Small intestine (tissue), 7 donors: ENCODE measurements at regions not wholly inside any gene's neighbourhood (a gene's known extent, or its start where the extent isn't known, plus 50 kb on each side); places are given as distances from the start of the nearest gene placed in this dataset.

Experiments
- DNase-seq, 2 donors: peaks; one replicate each; pipeline versions ENCODE4 v3.0.0 to v3.0.0-alpha.2; 2013
- FAIRE-seq: peaks from 2 replicates; lab custom pipeline; 2012; peaks lifted over from hg19 to GRCh38; lab: Jason Lieb, UNC
- H3K27ac ChIP-seq, 3 donors: one replicate each; pipeline ENCODE4 v1.5.1; 2013; ENCODE audit warnings: low read length in 2 of 3, mild to moderate bottlenecking in 2 of 3, control low read depth in 1 of 3, inconsistent platforms in 1 of 3, low read depth in 1 of 3, moderate library complexity in 1 of 3
- H3K27me3 ChIP-seq, 3 donors: one replicate each; pipeline ENCODE4 v1.6.1; 2013; ENCODE audit warnings: low read length in 3 of 3, inconsistent platforms in 1 of 3; ENCODE audit not compliant: control insufficient read depth in 3 of 3, insufficient read depth in 3 of 3
- H3K36me3 ChIP-seq, 3 donors: one replicate each; pipeline ENCODE4 v1.6.1; 2013; ENCODE audit warnings: low read length in 3 of 3, inconsistent platforms in 1 of 3, low read depth in 1 of 3, mild to moderate bottlenecking in 1 of 3, moderate library complexity in 1 of 3; ENCODE audit not compliant: control insufficient read depth in 3 of 3, insufficient read depth in 2 of 3
- H3K4me1 ChIP-seq, 3 donors: one replicate each; pipeline ENCODE4 v1.6.1; 2013; ENCODE audit warnings: low read length in 2 of 3, inconsistent platforms in 1 of 3, low read depth in 1 of 3, mild to moderate bottlenecking in 1 of 3, moderate library complexity in 1 of 3; ENCODE audit not compliant: control insufficient read depth in 3 of 3, insufficient read depth in 2 of 3
- H3K4me3 ChIP-seq, 3 donors: one replicate each; pipeline ENCODE4 v1.5.1; 2013; ENCODE audit warnings: low read length in 3 of 3, control low read depth in 1 of 3, inconsistent platforms in 1 of 3, low read depth in 1 of 3, mild to moderate bottlenecking in 1 of 3, moderate library complexity in 1 of 3
- H3K9me3 ChIP-seq, 2 donors: one replicate each; pipeline ENCODE4 v1.6.1; 2013; ENCODE audit warnings: low read depth in 1 of 2, low read length in 1 of 2; ENCODE audit not compliant: control insufficient read depth in 2 of 2, insufficient read depth in 1 of 2
- WGBS, 3 donors: extraction: QIAGEN DNeasy Blood & Tissue Kit; methylation state at CpG; one replicate each; pipeline ENCODE4 v1.1.7; 2013; 5-methylcytosine and 5-hydroxymethylcytosine counted together
- donor health status: healthy with polysubstance abuse.
- donor health status: control.
- donor health status: control.
- donor health status: Bipolar disorder and iron deficiency.
- donor health status: healthy.

DNA sequence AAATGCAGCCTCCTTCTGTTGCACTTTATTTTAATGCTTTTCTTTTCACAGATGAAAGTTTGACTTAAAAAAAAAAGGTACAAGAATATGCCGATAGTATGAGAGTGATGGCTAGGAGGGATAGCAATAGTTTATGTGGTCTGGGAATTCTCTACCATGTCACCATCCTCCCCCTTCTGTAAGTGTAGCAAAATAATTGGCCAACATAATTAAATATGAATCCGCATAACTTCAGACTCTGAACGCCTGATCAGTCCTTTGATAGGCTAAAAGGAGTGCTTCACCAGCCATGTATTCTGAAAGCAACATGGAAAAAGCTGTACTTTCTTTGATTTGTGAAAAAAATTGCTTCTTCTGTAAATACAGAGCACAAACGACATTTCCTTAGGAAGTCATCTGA lies 95.7 kb upstream of the TTC29 start:
- H3K4me3 ChIP-seq, result no peak overlapping the region
- 56 to 72% (median 56%) methylated on average over 4 of the region's 4 CpGs for WGBS, 3 donors
- no peak overlapping the region for H3K27ac ChIP-seq
- no peak for FAIRE-seq
- no peaks in the 10 kb centered on the region for H3K36me3 ChIP-seq
- DNase-seq, result no peak
- H3K9me3 ChIP-seq, result no peaks in the 10 kb centered on the region
- peaks cover 0 to 2% (median 0%) of the 10 kb centered on the region in 3 donors for H3K27me3 ChIP-seq
- H3K4me1 ChIP-seq, result peaks cover 0 to 1% (median 0%) of the 10 kb centered on the region in 3 donors

DNA sequence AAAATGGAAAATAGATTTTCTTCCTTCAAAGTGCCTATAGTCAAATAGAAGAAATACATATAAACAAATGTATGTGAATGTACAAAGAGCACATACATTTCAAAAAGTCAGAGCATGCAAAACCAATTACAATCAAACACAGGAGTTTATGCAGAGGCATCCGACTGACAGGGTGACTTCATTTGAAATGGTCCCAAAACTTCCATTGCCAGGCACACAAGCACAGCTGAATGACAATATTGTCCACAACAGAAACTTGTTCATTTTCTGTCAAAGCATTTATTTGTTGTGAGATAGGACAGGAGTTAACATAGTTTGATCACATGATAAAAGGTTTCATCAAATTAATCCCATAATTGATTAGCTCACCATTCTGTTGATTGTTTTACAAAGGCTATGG lies 96.4 kb upstream of the TTC29 start:
- Histone ChIP-seq H3K27me3 (peaks cover 0 to 2% (median 0%) of the 10 kb centered on the region in 3 donors), H3K4me1 (peaks cover 0 to 2% (median 0%) of the 10 kb centered on the region in 3 donors), H3K36me3 (no peaks in the 10 kb centered on the region), H3K4me3 (no peak overlapping the region), H3K9me3 (no peaks in the 10 kb centered on the region), H3K27ac (no peak overlapping the region)
- FAIRE-seq (no peak), DNase-seq (no peak)
- 62 to 74% (median 74%) methylated on average over 1 of the region's 1 CpG for WGBS, 3 donors

DNA sequence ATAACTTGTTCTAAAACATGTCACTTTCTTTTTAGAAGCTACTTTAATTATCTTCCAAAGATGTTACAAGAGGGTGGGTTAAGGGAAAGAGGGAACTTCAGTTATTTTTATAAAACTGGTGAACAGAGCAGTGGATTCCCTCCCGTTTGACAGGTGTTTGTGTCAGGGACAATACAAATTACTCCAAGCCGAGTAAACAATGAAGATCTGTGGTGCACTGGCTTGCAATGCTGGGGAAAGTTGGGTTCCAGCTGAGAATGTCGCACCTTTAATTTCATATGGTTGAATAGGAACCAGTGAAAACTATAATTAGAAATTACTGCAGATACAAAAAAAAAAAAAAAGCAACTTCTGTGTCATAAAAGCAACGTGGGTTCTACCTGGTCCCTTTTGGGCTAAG lies 98.6 kb upstream of the TTC29 start:
- peaks cover 0 to 3% of the 10 kb centered on the region in 2 donors for H3K9me3 ChIP-seq
- H3K4me1 ChIP-seq, result peaks cover 0 to 2% (median 0%) of the 10 kb centered on the region in 3 donors
- no peaks in the 10 kb centered on the region for H3K36me3 ChIP-seq
- DNase-seq (no peak), FAIRE-seq (no peak)
- 36 to 46% (median 37%) methylated on average over 4 of the region's 4 CpGs for WGBS, 3 donors
- peaks cover 0 to 2% (median 0%) of the 10 kb centered on the region in 3 donors for H3K27me3 ChIP-seq
- no peak overlapping the region for H3K27ac ChIP-seq
- H3K4me3 ChIP-seq, result no peak overlapping the region

DNA sequence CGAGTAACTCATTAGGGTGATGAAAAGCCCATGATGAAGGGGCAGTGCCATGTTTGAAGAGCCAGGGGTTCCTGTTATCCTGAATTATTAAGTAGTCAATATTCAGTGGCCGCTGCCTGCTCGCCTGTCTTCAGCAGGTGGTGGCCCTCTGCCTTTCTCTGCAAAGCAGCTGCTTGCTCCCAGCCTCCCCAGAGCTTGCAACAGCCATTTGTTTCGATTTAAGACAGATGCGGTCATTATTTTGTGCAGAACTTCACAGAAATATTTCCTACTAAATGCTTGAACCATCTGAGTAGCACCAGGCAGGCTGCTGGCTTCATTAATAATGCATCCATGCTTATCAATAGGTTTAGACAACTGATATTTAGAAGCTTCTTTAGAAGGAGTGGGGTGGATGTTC lies 104.3 kb upstream of the TTC29 start:
- Histone ChIP-seq H3K9me3 (peaks cover 0 to 3% of the 10 kb centered on the region in 2 donors), H3K4me3 (no peak overlapping the region), H3K4me1 (peaks cover 0 to 2% (median 0%) of the 10 kb centered on the region in 3 donors), H3K36me3 (no peaks in the 10 kb centered on the region), H3K27me3 (no peaks in the 10 kb centered on the region), H3K27ac (no peak overlapping the region)
- DNase-seq, result no peak
- no peak for FAIRE-seq
- WGBS, 3 donors, result 64 to 88% (median 74%) methylated on average over 5 of the region's 5 CpGs

DNA sequence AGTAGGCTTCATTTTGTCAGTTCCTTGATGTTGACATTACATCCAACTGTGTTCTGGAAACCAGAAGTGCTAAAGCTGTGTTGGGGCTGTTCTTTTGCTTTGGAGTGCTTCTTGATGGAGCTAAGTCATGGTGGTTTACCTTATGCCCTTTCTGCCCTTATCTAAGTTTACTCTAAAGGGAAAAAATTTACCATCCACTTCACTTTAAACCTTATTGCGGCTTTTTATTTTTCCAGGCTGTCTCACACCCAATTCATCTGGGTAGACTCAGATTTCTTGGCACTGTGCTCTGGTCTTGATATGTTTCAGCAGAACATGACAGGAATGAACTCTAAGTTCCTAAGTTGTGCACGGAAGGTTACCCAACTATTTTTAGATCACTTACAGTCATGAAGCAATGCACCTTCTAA lies 104.7 kb upstream of the TTC29 start:
- no peak for FAIRE-seq

DNA sequence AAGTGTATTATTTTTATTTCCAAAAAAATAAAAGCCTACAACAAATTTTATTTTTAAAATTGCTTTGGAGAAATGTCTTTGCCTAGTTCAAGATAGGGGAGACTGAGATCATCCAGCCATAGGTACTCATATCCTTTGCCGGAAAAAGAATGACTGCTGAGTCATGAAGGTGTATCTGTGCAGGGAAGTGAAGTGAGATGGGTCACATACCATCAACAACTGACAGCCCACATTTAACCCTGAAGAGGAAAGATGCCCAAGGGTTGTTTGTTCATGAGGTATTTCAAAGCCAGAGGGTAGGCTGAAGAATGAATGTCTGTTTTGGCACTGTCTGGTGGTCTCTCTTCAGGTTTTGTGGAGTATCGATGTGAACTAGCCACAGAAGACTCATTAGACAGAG lies 106.7 kb upstream of the TTC29 start:
- FAIRE-seq, result no peak
- WGBS, 3 donors, result 82 to 88% (median 86%) methylated on average over 2 of the region's 2 CpGs
- Histone ChIP-seq H3K27ac (no peak overlapping the region), H3K4me1 (no peaks in the 10 kb centered on the region), H3K36me3 (no peaks in the 10 kb centered on the region), H3K27me3 (no peaks in the 10 kb centered on the region), H3K9me3 (peaks cover 0 to 3% of the 10 kb centered on the region in 2 donors), H3K4me3 (no peak overlapping the region)
- no peak for DNase-seq

More for the DNA sequence above, 104.7 kb upstream of the TTC29 start:
- 57 to 73% (median 73%) methylated on average over 2 of the region's 2 CpGs for WGBS, 3 donors
- Histone ChIP-seq H3K9me3 (peaks cover 0 to 3% of the 10 kb centered on the region in 2 donors), H3K27ac (no peak overlapping the region), H3K4me3 (no peak overlapping the region), H3K36me3 (no peaks in the 10 kb centered on the region), H3K4me1 (peaks cover 0 to 2% (median 0%) of the 10 kb centered on the region in 3 donors), H3K27me3 (no peaks in the 10 kb centered on the region)
- no peak for DNase-seq

DNA sequence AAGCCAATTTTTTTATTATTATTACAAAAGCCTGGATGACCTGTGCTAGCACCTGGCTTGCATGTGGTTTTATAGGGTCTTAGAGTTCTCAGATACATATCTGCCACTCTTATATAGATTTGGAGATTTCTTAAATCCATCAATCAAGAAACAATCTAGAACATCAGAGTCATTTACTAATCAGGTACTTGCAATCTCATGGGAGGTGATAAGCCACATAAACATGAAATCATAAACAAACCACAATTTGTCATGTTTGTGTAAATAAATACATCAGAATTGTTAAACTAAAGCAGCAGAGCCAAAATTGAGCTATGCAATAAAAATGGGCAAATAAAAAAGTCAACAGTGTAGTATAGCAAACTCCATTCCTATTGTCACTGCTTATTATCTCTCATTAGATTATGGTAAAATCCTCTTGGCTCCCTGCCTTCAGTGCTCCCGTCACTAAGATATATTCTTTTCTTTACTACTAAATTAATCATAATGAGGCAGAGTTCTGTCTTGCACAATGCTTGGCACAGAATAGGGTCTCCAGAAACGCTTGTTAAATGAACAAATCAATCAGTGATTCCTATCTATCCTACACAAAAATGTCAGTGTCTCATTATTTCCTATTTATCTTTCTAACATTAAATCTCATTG lies 108.7 kb upstream of the TTC29 start:
- 38 to 64% (median 40%) methylated on average over 2 of the region's 2 CpGs for WGBS, 3 donors
- H3K9me3 ChIP-seq, result no peaks in the 10 kb centered on the region
- no peaks in the 10 kb centered on the region for H3K4me1 ChIP-seq
- DNase-seq (no peak), FAIRE-seq (no peak)
- no peaks in the 10 kb centered on the region for H3K36me3 ChIP-seq
- no peak overlapping the region for H3K27ac ChIP-seq
- no peak overlapping the region for H3K4me3 ChIP-seq
- no peaks in the 10 kb centered on the region for H3K27me3 ChIP-seq

DNA sequence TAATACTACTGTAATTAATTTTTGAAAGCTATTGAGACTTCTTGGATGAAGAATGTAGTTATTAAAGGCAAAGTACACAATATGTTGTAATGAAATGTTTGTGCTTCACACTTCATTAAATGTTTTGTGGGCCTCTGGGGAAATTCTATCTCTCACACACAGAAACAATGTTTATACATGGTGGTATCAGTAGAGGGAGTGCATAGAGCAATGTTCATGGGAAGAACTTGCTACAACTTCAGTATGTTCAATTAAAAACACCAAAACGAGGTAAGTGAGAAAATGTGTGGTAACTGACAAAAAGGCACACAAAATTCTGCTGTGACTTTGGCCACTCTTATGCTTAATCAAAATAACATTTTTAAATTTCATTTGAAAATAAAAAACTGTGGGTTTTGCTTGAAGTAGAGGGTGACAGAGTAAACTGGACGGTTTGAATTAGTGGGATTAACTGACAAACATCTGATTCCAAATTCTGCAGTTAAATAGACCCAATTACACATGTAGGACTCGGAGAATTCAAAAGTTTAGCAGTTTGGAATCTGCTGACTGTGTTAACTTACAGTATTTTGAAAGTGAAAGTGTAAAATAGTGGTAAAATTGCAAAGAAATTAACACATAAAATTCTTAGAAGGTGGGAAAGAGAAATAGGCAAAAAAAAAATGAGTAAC lies 111.4 kb upstream of the TTC29 start:
- Histone ChIP-seq H3K36me3 (no peaks in the 10 kb centered on the region), H3K4me1 (no peaks in the 10 kb centered on the region), H3K27me3 (no peaks in the 10 kb centered on the region), H3K27ac (no peak overlapping the region), H3K9me3 (no peaks in the 10 kb centered on the region), H3K4me3 (no peak overlapping the region)
- 42 to 56% (median 50%) methylated on average over 3 of the region's 3 CpGs for WGBS, 3 donors
- no peak for FAIRE-seq
- no peak for DNase-seq
